ENCODE measurements at regions not wholly inside any gene's neighbourhood (a gene's known extent, or its start where the extent isn't known, plus 50 kb on each side); places are given as distances from the start of the nearest gene placed in this dataset.

DNA sequence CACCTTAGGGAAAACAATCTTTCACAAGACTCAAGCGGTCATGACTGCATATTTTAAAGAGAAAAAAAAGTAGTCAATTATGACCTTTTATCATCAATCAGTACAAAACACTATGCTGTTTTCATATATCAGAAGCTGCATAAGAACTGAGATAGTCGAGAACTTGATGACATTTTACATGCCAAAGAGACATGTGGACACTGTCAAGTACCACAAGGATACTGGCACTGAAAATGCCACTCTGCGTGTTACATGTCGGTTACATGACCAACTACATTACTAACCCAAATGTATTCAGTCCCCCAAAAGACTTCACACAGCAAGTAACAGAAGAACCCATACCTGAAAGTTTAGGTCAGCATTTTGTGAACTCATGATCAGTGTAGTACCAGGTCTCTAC, 975.0 kb upstream of the ADGRL4 start:
- TF ChIP-seq, protein P1, sequence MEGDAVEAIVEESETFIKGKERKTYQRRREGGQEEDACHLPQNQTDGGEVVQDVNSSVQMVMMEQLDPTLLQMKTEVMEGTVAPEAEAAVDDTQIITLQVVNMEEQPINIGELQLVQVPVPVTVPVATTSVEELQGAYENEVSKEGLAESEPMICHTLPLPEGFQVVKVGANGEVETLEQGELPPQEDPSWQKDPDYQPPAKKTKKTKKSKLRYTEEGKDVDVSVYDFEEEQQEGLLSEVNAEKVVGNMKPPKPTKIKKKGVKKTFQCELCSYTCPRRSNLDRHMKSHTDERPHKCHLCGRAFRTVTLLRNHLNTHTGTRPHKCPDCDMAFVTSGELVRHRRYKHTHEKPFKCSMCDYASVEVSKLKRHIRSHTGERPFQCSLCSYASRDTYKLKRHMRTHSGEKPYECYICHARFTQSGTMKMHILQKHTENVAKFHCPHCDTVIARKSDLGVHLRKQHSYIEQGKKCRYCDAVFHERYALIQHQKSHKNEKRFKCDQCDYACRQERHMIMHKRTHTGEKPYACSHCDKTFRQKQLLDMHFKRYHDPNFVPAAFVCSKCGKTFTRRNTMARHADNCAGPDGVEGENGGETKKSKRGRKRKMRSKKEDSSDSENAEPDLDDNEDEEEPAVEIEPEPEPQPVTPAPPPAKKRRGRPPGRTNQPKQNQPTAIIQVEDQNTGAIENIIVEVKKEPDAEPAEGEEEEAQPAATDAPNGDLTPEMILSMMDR (IDR thresholded peaks at IDR 0.05 in 8 of 11, conservative IDR thresholded peaks at IDR 0.05 in 3 of 11), result no peak
- TF ChIP-seq POLR2A (IDR thresholded peaks at IDR 0.05), result no peak
